ENCODE measurements at regions not wholly inside any gene's neighbourhood (a gene's known extent, or its start where the extent isn't known, plus 50 kb on each side); places are given as distances from the start of the nearest gene placed in this dataset.
"Not testable (repeated sequence)": the region's sequence is repeated elsewhere in the genome, so short reads cannot be mapped to it uniquely, and the experiment has no call there.

- no peak for FAIRE-seq
Measured at GRCh38 chr2:198280145-198280544, 475.8 kb downstream of the PLCL1 start.

- no peak for FAIRE-seq
Measured at GRCh38 chr2:198279026-198279425, 474.6 kb downstream of the PLCL1 start.

DNA sequence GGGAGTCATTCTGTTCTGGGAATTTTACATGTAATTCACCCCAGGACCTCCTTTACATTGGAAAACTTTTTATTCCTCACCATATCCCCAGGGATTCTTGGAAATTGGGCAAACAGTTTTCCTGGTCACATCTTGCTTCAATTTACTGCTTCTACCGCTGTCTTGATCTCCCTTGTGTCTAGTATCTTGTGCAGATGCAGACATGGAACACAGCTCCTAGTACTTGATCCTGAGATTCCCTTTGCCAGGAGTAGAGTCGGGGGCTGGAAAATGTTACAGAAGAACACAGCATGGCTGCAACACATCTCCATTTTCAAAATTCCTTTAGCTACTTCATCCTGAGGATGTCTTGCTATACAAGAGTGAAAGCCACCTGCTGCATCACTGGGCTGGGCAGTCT lies 472.8 kb downstream of the PLCL1 start:
- FAIRE-seq: no peak

DNA sequence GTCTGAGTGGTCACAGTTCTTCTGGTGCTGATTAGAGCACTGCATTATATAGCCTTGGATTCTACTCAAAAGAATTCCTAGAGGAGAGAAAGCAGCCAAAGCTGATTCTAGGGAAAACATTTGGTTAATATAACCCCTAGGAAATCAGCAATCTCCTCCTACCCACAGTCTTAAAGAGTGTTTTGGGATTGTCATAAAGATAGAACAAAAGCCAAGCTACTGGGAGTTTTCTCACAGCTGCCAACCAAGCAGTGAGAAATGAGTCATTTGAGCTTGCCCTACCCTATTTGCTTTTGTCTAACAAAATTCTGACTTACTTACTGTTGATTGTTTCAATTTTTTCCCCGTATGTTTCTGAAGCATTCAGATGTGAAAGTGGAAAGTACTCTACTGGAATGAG lies 469.3 kb downstream of the PLCL1 start:
- peak; percentile 76 for FAIRE-seq

DNA sequence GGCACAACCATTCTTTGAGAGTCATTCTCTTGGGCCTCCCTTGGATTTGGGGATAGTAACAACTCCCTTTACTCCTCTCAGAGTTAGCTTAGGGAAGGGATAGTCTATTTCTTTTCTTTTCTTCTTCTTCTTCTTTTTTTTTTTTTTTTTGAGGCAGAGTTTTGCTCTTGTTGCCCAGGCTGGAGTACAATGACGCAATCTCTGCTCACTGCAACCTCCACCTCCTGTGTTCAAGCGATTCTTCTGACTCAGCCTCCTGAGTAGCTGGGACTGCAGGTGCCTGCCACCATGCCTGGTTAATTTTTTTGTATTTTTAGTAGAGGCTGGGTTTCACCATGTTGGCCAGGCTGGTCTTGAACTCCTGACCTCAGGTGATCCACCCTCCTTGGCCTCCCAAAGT lies 465.8 kb downstream of the PLCL1 start:
- not testable (repeated sequence) for FAIRE-seq

DNA sequence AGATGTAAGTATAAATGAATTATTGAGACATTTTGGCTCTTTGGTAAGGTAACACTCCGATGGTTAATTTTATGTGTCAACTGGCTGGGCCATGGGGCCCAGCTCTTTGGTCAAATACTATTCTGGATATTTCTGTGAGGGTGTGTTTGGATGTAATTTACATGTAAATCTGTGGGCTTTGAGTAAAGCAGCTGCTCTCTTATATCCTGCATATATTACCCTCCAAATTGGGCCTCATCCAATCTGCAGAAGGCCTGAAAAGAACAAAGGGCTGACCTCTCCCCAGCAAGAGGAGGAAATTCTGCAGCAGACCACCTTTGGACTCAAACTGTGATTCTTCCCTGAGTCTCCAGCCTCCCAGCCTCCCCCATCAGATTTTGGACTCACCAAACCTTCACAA lies 464.1 kb downstream of the PLCL1 start:
- FAIRE-seq: no peak

DNA sequence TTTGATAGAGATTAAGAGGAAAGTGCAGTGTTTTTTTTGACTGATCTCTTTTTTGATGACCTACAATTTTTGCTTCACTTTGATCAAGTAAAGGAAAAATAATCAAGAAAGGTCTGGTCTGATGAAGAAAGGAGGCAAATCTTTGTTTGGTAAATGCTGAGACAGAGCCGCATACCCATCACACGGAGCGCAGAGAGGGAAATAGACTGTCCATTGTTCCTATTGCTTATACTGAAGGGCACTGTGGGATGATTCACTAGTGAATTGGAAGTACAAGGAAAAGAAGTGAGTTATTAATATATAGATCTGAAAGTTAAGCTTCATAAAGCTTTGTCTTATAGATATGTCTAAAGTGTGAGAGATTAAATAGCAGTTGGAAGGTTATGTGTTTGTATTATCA lies 455.1 kb downstream of the PLCL1 start:
- no peak for FAIRE-seq

- FAIRE-seq: no peak
Measured at GRCh38 chr2:198254536-198255090, 450.2 kb downstream of the PLCL1 start.

GRCh38 chr2:198253995-198254394 lies 449.6 kb downstream of the PLCL1 start:
- no peak for FAIRE-seq

DNA sequence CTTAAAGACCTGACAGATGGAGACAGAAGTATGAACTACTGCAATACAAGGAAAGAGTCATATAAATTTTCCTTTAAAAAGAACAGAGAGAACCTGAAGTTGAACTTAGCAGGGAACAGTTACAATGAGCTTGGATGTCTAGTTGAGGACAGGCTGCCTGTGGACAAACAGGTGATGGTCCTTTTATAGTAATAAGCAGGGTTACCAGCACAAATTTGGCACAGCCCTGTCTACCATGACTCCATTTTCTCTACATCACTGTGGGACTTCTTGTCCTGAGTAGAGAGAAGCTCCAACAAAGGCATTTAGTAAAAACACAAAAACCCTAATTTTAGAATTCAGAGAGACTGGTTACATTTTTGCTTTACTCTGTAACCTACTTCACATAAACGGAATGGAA lies 448.1 kb downstream of the PLCL1 start:
- FAIRE-seq: no peak

DNA sequence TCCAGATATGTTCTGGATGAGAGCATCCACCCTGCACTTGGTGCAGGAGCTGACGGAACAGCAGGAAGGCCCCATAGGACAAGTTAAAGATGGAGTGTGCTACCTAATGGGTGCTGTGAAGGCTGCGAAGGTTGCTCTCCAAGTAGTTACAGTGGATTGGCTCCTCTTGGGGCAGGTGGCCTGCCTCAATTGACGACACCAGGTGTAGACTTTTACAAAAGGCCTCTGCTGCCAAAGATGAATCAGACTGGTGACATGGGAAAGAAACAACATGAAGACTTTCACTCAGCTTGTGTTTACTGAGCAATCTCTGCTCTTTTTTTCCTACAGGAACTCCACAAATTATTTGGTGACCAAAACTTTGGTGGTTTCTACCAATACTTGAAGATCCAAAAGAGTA lies 437.7 kb downstream of the PLCL1 start:
- no peak for FAIRE-seq

DNA sequence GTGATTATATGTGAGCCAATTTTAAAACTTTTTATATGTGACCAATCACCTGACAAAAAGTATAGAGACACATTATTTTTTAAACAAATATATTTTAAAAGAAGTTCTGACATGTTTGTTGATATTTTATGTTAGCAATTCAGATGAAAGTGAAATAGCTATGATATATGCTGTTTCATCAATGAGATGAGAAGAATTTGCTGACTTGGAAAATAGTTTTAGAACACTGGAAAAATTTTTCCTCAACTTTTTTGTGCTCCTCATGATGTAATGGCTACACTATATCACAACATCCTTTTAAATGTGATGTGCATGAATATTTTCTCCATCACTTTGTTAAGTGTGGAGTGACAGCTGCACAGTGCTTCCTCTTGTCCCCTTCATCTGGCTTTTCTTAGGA lies 434.0 kb downstream of the PLCL1 start:
- FAIRE-seq: no peak

DNA sequence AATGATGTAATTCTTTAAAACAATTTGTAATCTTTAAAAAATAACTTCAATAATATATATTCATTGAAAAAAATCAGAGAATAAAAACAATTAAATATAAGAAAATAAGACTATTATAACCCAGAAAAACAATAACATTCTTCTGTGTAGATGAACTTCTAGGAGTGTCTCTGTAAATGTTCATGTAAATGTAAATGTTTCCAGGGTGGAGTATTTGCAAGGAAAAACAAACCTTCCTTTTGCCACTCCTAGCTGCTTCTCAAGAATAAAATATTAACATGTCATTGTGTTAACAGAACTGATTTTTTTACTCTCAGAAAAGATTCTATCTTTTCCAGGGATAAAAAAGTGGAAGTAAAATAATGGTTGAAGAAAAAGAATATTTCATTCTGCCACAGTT lies 431.9 kb downstream of the PLCL1 start:
- FAIRE-seq: no peak

- FAIRE-seq: no peak
Measured at GRCh38 chr2:198232281-198232680, 427.9 kb downstream of the PLCL1 start.

- no peak for FAIRE-seq
Measured at GRCh38 chr2:198231562-198231961, 427.2 kb downstream of the PLCL1 start.

DNA sequence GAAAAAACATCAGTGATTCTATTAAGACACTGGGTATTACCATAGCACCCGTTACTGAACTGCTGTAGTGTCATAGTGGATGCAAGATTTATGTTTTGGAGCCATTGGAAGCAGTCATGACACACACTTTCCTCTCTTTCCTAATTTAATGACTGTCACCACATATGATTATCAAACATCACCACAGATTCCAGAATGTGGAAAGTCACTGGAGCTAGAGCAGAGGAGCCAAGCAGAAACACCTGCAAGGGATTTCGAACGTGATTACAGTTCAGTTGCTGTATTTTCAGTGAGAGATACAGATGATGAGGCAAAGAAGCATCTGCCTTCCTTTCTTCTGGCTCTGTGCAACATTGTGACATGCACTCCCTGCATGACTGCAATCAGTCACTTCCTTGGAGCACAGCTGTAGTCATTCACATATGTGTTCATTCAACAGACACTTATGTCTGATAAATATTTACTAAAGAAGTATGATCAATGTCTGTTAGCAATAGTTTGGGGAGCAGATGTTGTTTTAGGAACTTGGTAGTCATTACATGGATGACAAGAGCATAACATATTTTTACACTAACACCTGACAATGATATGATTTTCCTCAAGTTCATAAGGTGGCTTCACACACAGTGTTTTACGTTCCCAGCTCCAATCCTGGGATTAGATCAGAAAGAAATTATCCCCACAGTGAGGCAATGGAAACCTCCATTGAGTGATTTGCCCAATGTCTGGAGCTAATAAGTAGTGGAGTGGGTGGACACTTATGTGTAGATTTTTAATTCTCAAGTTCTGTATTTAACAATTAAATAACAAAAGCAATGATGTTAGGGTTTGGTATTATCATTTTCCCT lies 416.6 kb downstream of the PLCL1 start:
- no peak for FAIRE-seq

- FAIRE-seq: no peak
Measured at GRCh38 chr2:198219292-198219691, 414.9 kb downstream of the PLCL1 start.

DNA sequence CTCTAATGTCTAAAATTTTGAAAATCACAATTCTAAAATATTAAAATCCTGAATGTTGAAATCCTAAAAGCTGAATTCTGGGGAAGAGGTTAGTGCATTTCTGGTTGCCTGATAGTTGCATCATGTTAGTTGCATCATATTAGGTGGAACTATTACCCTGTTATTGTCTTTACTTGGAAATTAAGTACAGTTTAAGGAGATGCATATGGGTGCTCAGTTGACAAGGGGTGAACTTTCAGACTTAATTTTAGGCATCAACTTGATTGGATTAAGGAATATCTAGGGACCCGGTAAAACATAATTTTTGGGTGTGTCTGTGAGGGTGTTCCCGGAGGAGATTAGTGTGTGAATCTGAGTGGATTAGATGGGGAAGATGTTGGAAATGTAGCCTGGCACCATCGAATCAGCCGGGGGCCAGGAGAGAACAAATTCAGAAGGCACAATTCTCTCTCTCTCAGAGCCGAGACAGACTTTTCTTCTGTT lies 409.8 kb downstream of the PLCL1 start:
- no peak for FAIRE-seq

DNA sequence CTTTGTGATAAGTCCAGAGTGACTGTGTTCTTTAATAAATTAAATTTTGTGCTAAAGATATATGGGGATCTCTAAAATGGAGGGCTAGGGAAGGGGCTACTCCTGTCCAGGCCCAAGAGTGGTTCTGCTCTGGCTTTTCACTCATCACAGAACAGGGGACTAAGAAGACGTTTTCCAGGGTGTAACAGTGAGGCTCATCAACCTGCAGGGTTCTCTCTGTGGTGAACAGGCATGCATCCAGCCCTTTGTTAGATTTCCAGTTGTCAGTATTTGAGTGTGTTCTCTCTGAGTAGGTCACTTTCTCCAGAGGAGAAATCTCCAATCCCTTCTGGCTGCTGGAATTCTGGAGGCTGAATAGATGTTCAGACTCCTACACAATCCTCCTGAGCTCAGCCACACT lies 408.9 kb downstream of the PLCL1 start:
- FAIRE-seq: no peak

- FAIRE-seq: no peak
Measured at GRCh38 chr2:198211706-198212105, 407.3 kb downstream of the PLCL1 start.

DNA sequence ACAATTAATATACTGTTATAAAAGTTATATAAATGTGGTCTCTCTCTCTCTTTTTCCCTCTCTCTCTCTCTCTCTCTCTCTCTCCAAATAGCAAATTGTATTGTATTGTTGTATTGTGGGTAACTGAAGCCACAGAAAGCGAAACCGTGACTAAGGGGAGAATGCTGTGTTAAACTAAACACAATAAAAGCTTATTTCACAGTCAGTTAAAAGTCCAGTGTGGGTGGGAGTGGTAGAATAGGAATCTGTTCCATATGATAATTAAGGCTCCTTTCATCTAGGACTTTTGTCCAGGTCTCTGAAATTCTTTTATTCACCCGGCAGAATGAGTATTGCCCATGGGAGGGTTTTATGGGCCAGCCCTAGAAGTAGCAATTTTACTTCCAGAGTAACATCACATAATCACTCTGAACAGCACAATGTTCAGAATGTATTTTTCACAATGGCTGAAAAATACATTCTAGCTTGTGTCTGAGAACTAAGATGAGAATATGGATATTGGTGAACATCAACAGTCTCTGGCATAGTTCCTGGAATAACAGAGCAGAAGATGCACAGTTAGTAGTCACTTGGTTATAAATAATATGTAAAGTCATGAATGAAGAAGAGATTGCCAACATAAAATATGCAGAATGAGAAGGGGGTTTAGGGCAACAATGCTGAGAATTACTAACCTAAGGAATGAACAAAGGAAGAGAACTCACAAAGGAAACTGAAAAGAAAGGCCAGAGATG lies 399.1 kb downstream of the PLCL1 start:
- no peak for FAIRE-seq
